ENCODE measurements at regions not wholly inside any gene's neighbourhood (a gene's known extent, or its start where the extent isn't known, plus 50 kb on each side); places are given as distances from the start of the nearest gene placed in this dataset.

- H4K20me1 ChIP-seq (ENCODE audit: insufficient read depth, low read length), result no peaks in the 10 kb centered on the region
- BruUV-seq (replicated peaks), result no TSS peak
- H2AFZ ChIP-seq (ENCODE audit: low read length), result no peak overlapping the region
- no peaks in the 10 kb centered on the region for H3K9me2 ChIP-seq (ENCODE audit: insufficient read depth, low read length)
- POLR2A ChIA-PET, result no interaction called here
- no peaks in the 10 kb centered on the region for H3K36me3 ChIP-seq (ENCODE audit: insufficient read depth, low read length)
- intact Hi-C loops (cut with micrococcal nuclease; ENCODE audit: unreplicated experiment), result no loop called here
- H3K4me3 ChIP-seq (ENCODE audit: low read depth, low read length, poor library complexity, severe bottlenecking), result no peak overlapping the region
- no peaks in the 10 kb centered on the region for H3K4me1 ChIP-seq (ENCODE audit: insufficient read depth, low read length, poor library complexity, severe bottlenecking)
- H3K9me3 ChIP-seq (ENCODE audit: low read length), result no peaks in the 10 kb centered on the region
- DNase-seq (ENCODE audit: low spot score), result no peak
- CTCF ChIA-PET (ENCODE audit: unreplicated experiment), result no interaction called here
- TF ChIP-seq EZH2phosphoT487 (IDR thresholded peaks at IDR 0.05; ENCODE audit: borderline replicate concordance, low read depth, low read length), result no peak
- TF ChIP-seq CTCF (conservative IDR thresholded peaks at IDR 0.05; ENCODE audit: low read length), result no peak
- no peaks in the 10 kb centered on the region for H3K79me2 ChIP-seq (ENCODE audit: insufficient read depth, low read depth, low read length)
- no peak overlapping the region for H3K27ac ChIP-seq (ENCODE audit: low read depth, low read length, poor library complexity, severe bottlenecking)
- no peak overlapping the region for H3K4me2 ChIP-seq (ENCODE audit: low read length)
Measured at GRCh38 chr15:38842226-38842625, 277.6 kb upstream of the RASGRP1 start.

- H3K4me3 ChIP-seq (ENCODE audit: low read depth, low read length, poor library complexity, severe bottlenecking), result no peak overlapping the region
- POLR2A ChIA-PET, result interaction anchor here (0.7 to 1.0 kb wide), 4 partner anchors 14 to 471 kb away, joined by 3 to 8 read pairs (median 4); no protein-coding TSS in a partner anchor
- H3K79me2 ChIP-seq (ENCODE audit: insufficient read depth, low read depth, low read length), result no peaks in the 10 kb centered on the region
- H3K4me1 ChIP-seq (ENCODE audit: insufficient read depth, low read length, poor library complexity, severe bottlenecking), result no peaks in the 10 kb centered on the region
- DNase-seq (ENCODE audit: low spot score), result no peak
- intact Hi-C loops (cut with micrococcal nuclease; ENCODE audit: unreplicated experiment), result no loop called here
- TF ChIP-seq CTCF (conservative IDR thresholded peaks at IDR 0.05; ENCODE audit: low read length), result no peak
- TF ChIP-seq EZH2phosphoT487 (IDR thresholded peaks at IDR 0.05; ENCODE audit: borderline replicate concordance, low read depth, low read length), result no peak
- no peaks in the 10 kb centered on the region for H3K36me3 ChIP-seq (ENCODE audit: insufficient read depth, low read length)
- H3K4me2 ChIP-seq (ENCODE audit: low read length), result no peak overlapping the region
- no peaks in the 10 kb centered on the region for H4K20me1 ChIP-seq (ENCODE audit: insufficient read depth, low read length)
- no peak overlapping the region for H2AFZ ChIP-seq (ENCODE audit: low read length)
- H3K27ac ChIP-seq (ENCODE audit: low read depth, low read length, poor library complexity, severe bottlenecking), result no peak overlapping the region
- no peaks in the 10 kb centered on the region for H3K9me3 ChIP-seq (ENCODE audit: low read length)
- CTCF ChIA-PET (ENCODE audit: unreplicated experiment), result no interaction called here
- no peaks in the 10 kb centered on the region for H3K9me2 ChIP-seq (ENCODE audit: insufficient read depth, low read length)
- no TSS peak for BruUV-seq (replicated peaks)
Measured at GRCh38 chr15:38843051-38843501, 278.5 kb upstream of the RASGRP1 start.

GRCh38 chr15:38843736-38844590 lies 279.3 kb upstream of the RASGRP1 start:
- BruUV-seq (replicated peaks), result no TSS peak
- intact Hi-C loops (cut with micrococcal nuclease; ENCODE audit: unreplicated experiment), result no loop called here
- TF ChIP-seq CTCF (conservative IDR thresholded peaks at IDR 0.05; ENCODE audit: low read length) (no peak), EZH2phosphoT487 (IDR thresholded peaks at IDR 0.05; ENCODE audit: borderline replicate concordance, low read depth, low read length) (no peak)
- POLR2A ChIA-PET, result interaction anchor here (0.7 to 1.0 kb wide), 4 partner anchors 13 to 470 kb away, joined by 3 to 8 read pairs (median 4); no protein-coding TSS in a partner anchor
- Histone ChIP-seq H2AFZ (ENCODE audit: low read length) (no peak overlapping the region), H4K20me1 (ENCODE audit: insufficient read depth, low read length) (no peaks in the 10 kb centered on the region), H3K36me3 (ENCODE audit: insufficient read depth, low read length) (no peaks in the 10 kb centered on the region), H3K9me2 (ENCODE audit: insufficient read depth, low read length) (no peaks in the 10 kb centered on the region), H3K79me2 (ENCODE audit: insufficient read depth, low read depth, low read length) (no peaks in the 10 kb centered on the region), H3K4me3 (ENCODE audit: low read depth, low read length, poor library complexity, severe bottlenecking) (no peak overlapping the region), H3K4me2 (ENCODE audit: low read length) (no peak overlapping the region), H3K4me1 (ENCODE audit: insufficient read depth, low read length, poor library complexity, severe bottlenecking) (no peaks in the 10 kb centered on the region), H3K9me3 (ENCODE audit: low read length) (no peaks in the 10 kb centered on the region), H3K27ac (ENCODE audit: low read depth, low read length, poor library complexity, severe bottlenecking) (no peak overlapping the region)
- CTCF ChIA-PET (ENCODE audit: unreplicated experiment), result no interaction called here
- no peak for DNase-seq (ENCODE audit: low spot score)

All from OCI-LY7 (cell line).